NAMALWA (cell line): ENCODE measurements at regions not wholly inside any gene's neighbourhood (a gene's known extent, or its start where the extent isn't known, plus 50 kb on each side); places are given as distances from the start of the nearest gene placed in this dataset.
"Not testable (repeated sequence)": the region's sequence is repeated elsewhere in the genome, so short reads cannot be mapped to it uniquely, and the experiment has no call there.

Experiments
- DNase-seq: peaks from one replicate; pipeline ENCODE4 v3.0.0-alpha.2; 2015; ENCODE audit warnings: low spot score

DNA sequence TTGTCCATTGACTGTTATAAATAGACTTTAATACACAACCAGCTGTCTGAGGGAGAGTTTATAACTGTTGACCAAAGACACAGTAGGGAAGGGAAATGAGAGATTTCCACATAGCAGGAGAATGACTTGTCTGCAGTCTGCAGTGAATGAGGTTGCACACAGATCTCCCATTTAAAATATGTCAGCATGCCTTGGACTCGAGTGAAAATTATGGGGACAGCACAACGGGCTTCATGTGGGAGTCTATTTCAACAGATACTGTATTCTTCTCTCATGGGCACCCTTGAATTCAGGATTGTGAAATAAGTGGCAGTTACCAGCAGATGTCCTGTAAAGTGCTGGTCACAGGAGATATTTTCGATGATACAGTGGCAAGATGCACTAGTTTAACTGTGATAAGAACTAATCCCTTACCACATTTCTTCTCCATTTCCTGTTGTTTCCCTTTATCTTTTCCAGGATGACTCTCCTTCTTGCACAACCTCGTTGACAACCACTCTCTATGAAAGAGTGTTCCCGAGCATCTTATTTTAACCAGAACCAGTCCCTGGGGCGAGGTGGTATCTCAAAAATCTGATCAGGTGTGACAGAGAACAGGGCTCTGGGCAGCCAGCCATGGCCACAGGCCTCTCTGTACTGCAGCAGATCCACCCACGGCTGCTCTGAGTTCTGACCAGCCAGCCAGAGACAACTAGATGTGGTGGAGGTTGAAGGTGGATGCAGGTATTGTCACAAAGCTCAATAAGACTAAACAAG is 51.5 kb upstream of the MAP3K1 start:
- DNase-seq: no peak

DNA sequence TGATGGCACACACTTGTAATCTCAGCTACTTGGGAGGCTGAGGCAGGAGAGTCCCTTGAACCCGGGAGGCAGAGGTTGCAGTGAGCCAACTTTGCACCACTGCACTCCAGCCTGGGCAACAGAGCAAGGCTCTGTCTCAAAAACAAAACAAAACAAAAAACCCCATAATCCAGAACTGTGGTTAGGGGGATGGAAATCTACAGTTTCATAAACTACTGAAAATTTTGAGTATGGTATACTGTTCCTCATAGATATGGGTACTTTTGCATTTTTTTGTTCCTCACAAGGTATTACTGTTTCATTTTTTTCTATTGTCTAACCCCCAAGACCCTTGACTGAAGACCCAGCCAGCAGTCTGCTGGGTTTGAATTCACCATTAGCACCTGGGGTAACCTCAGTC is 52.2 kb upstream of the MAP3K1 start:
- DNase-seq: no peak

DNA sequence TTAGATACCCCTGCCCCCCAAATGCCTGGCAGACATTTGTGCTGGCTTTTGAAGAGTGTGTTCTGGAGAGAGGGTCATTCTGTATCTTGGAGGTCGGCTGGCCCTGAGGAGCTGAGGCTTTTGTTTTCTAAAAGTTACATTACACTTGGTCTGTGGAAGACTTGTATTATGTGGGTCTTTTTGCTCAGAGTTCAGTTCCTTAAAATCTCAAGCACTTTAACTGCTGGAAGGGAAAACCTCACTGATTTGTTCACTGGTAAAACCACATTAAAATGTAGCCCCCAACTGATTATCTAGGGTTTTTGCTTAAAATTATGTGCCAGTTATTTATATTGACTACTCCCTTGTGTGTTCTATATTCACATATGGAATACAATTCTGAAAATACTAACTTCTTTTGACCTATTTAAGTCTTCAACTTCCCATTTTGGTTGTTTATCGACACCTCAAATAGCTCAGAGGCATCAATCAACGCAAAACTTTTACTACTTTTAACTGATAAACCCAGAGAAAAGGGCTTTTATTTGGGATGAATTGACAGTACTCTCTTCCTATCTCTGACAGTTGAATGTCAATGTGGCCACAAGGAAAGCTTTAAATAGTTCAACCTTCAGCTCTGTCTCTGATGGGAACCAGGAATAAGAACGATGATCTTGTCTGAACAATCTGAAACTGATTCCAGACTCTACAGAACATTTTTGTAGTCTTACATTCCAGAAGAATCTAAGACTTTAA is 54.0 kb upstream of the MAP3K1 start:
- no peak for DNase-seq

DNA sequence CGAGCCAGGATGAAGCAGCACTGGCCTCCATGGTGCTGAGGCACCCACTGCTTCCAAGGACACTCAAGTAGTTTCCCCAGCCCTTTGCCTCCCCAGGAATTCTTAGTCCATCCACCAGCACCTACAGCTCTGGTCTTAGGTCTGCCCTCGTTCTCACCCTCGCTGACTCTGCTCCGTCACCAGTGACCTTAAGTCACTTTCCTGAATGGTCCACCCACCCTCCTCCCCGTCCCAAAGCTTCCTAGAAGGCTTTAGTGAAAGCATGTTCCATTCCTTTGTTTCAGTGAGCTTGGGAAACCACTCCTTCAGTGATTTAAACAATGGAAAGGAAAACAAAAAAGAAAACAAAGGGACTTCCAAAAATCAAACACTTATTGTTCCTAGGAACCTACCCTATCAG is 54.6 kb upstream of the MAP3K1 start:
- DNase-seq: no peak

DNA sequence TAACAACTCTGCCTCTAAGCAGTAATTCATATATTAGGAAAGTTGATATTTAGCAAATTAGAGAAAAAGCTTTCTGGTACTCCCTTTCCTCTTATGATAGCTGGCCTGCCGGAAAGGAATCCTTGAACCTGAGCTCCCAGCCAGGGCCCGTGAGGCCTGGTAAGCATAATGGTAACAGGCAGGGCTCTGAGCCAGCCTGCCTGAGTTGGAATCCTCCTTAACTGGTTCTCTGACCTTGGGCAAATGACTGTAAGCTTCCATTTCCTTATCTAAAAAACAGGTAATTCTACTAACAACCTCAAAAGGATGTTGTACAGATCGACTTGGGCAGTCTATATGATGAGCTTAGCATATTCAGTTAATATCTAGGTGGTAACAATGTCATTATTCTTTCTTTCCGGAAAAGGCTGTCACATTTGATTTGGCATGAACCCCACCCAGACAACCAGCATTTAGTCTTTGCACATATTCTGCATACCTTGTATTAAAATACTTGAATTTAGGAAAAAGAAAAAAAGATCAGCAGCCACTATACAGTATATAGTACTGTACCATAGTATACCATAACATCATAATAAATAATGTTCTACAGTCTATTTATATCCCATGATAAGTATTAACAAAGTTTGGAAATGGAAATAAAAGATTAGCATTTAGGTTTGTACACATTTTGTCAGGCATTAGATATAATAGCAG is 55.7 kb upstream of the MAP3K1 start:
- DNase-seq: no peak

DNA sequence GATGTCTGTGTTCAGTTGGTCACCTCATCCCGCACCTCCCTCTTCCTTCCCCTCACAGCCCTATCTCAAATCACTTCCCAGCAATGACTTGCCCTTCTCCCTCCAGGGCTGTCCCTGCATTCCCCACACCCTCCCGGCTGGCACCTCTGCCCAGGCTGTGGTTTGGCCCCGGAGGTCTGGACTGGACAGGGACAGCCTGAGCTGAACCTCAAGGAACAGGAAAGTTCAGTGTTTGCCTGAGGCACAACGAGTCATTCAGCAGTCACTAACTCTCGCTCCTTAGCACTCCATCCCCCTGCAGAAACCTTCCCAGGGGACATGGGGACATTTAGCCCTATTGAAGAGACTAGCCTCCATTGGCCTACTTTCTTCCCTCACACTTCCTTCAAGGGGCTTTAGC is 58.3 kb upstream of the MAP3K1 start:
- DNase-seq: no peak

DNA sequence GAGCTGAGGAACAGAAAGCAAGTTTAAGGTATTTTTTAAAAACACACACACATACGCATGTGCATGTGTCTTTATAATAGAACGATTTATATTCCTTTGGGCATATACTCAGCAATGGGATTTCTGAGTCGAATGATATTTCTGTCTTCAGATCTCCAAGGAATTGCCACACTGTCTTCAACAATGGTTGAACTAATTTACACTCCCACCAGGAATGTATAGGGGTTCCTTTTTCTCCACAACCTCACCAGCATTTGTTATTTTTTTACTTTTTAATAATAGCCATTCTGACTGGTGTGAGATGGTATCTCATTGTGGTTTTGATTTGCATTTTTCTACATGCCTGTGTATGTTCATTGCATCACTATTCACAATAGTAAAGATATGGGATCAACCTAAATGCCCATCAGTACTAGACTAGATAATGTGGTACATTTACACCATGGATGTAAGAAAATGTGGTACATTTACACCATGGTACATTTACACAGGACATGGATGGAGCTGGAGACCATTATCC is 60.3 kb upstream of the MAP3K1 start:
- DNase-seq: no peak

DNA sequence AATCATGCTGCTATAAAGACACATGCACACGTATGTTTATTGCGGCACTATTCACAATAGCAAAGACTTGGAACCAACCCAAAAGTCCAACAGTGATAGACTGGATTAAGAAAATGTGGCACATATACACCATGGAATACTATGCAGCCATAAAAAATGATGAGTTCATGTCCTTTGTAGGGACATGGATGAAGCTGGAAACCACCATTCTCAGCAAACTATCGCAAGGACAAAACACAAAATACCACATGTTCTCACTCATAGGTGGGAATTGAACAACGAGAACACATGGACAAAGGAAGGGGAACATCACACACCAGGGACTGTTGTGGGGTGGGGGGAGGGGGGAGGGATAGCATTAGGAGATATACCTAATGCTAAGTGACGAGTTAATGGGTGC is 61.8 kb upstream of the MAP3K1 start:
- DNase-seq: not testable (repeated sequence)

DNA sequence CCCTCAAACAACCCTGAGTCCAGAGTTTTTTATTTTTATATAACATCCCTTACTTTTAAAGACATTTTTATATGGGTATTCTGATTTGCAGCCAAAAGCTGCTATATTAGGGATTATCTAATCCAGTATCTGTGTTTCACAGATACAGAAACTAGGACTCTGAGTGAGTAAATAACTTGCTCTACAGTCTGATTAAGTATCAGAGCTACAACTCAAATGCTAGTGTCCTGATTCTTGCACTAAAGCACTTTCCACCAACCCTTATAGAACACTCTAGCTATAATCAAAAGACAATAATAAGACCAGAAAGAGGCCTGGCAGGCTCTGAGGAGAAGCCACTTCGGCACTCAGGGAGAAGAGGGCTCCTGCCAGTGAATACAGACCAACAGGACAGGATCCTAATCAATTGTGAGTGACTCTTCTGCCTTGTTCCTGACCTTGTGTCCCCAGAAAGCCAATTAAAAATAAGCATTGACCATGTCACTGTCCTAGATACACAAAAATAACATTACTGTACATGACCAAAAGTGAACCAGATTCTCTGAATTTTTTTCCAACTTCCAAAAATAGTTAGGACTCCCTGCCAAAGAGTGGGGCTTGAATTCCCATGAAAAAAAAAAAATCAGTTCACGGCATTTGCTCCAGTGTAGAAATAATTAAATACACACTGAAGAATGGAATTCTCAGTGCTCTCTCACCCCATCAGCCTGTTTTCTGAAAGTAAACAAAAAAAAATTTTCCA is 63.6 kb upstream of the MAP3K1 start:
- DNase-seq: no peak

DNA sequence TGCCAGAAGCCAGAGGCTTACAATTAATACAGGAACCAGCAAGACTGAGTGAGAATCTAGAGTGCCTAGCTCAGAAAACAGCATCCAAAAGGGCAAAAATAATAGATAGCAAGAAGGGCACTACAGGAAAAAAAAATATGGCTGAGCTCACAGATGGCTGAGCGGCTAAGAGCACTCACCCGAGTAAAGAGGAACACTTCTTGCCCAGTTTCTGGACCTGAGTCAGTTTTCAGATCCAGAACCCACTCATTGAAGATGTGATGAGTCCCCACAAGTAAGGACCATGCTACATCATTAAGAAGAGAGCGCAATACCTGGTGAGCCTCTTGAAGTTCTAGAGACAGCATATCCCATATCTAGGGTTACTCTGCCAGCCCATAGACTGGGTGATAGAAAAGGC is 65.5 kb upstream of the MAP3K1 start:
- no peak for DNase-seq

DNA sequence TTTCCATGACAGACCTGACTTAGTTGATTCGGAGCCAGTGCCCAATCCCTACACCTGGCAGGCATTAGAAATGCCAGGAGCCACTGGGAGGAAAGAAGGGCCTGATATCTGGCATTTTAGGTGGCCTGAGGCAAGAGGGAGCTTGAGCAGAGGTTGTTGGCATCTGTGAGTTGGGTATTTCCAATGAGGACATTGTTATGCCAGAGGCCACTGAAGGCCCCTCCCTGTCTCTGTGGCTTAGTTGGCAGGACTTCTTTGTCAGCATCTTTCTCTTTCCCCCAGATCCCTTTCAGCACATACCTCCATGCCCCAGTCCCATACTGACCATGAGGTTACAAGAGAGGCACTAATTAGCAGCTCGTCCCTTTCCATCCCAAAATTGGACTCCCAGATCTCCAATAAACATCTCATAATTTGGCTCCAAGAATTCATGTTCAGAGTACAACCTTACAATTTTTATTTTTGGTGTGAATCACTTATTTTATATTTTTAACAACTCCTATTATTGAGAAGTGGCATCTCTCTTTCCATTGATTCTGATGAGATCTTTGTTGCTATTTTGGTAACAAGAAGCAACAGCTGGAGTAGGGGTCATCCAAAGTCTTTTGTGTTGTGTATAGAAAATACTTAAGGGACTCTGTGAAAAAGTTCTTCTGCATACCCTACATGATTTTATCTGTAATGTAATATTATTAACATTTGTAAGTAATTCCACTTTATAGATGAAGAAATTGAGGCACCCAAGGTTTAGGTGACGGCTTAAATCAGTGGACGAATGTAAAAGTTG is 68.6 kb upstream of the MAP3K1 start:
- no peak for DNase-seq

DNA sequence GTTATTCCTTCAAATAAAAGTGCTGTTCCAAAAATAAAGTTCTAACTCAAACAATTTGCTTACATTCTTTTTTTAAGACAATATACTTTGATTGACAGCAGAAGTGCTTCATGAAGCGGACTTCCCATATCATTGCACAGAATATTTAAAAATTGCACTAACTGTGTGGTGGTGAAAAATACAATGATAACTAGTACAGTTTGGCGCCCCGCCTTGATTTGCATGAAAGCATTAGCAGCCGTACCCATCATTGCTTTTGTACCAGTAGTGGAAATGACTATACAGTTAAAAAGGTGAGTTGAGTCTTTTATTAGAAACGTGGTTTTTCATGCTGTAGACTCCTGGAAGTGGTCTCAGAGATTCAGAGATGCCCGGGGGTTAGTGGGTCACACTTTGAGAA is 69.5 kb upstream of the MAP3K1 start:
- DNase-seq: no peak

DNA sequence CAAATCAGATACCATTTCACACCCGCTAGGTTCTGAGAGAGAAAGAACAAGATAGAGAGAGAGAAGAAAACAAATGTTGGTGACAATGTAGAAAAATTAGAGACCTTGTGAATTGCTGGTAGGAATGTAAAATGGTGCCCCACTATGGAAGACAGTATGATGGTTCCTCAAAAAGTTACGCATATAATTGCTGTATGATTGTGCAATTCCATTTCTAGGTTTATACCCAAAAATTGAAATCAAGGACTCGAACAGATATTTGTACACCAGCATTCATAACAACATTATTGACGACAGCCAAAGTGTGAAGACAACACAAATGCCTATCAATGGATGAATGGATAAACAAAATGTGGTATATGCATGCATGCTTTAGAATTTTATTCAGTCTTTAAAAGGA is 74.5 kb upstream of the MAP3K1 start:
- no peak for DNase-seq

DNA sequence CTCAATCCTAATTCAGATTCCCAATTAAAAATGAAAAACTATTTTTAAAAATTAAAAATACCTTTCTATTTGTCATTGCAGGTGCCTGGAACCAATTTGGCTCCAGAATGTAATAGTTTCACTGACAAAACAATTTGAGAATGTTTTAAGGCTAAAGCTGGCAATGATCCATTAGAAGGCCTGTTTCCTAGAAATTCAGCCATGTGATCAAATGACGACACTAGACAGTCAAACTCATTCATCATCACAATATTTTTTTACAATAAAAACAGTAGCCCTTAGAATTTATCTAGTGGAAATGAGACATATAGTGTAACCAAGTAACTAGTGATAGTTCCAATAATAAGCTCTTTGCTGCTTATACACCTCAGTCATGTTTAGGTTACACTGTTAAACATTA is 75.4 kb upstream of the MAP3K1 start:
- DNase-seq: no peak

DNA sequence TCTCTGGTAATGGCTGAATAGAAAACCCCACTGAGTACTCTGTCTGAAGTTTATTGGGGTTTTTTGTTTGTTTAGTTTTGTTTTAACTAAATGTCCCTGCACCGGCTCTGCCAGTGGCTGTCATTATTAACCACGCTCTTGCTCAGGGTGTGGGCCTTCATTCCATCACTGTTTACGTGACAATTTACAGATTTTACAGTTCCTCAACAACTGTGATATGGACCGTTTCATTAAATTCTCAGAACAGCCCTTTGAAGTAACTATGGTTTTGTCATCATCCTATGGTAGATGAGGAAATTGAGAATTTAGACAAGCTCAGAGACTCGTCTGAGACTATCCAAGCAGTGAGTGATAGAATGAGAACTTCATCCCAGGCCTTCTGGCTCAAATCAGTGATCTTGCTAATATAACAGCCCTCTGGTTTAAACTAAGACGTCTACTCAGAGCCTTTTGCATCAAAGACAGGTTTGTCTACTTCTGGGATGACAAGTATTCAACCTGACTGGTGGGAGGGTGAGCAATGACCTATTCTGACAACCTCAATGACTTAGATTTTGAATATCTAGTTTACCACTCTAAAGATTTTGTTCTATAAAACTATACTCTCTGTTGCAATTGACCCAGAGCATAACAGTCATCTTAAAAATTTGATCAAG is 77.3 kb upstream of the MAP3K1 start:
- DNase-seq: no peak

DNA sequence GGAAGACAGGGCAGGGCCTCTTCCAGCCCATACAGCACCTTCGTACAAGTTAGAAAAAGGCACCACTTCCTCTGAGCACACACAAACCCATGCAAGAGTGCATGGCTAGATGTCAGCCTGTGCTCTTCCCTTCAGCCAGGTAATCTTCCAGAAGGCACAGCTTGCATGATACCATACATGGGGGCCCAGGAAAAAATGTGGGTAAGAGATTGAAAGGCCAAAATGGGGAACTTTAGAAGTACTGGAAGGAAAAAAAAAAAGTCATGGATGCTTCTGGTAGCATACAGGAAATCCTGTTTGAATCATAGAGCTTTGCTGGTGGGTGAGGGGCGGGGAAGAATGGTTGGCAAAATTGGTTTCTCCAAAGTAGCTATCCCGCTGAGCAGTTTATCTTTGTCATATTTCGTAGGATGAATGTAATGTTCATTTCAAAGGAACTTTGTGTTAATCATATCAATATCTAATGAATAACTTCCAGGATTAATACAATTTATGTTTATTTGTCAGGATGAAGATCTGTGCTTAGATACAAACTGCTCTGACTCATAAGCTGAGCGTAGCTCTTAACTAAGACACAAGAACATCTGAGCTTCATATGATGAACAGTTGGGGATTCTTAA is 78.2 kb upstream of the MAP3K1 start:
- no peak for DNase-seq

DNA sequence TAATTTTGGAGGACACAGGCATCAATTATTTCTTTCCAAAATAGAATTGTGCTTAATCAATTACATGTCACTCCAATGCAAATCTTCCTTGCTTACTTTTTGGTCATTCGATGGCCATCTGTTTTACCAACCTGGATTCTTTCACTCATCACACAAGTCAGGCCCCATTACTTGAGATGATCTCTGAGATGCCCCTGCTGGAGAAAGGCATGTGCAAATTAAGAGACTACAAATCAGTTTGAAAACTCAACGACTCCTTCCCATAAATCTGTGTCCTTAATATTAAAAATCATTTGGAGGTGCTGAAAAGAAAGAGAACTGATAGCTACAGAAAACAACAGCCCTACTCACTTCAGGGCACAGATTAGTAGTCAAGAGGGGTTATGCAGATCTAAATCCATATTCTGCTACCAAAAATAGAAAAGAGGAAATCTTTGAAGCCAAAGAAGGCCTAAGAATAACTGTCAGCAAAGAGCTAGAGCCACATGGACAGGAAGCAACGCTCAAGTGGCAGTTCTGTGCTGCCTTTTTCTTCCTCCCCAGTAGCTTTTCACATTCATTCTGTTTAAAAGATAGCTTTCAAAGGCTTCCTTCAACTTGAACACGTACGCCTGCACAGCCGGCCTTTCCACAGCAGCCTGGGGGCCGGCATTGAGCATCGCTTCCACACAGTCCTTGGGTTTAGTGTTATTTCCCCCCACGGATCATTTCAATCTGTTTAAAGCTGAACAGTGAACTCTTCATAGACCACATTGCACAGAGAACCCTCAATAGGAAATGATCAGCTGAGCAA is 79.3 kb upstream of the MAP3K1 start:
- peak; percentile 53 for DNase-seq

DNA sequence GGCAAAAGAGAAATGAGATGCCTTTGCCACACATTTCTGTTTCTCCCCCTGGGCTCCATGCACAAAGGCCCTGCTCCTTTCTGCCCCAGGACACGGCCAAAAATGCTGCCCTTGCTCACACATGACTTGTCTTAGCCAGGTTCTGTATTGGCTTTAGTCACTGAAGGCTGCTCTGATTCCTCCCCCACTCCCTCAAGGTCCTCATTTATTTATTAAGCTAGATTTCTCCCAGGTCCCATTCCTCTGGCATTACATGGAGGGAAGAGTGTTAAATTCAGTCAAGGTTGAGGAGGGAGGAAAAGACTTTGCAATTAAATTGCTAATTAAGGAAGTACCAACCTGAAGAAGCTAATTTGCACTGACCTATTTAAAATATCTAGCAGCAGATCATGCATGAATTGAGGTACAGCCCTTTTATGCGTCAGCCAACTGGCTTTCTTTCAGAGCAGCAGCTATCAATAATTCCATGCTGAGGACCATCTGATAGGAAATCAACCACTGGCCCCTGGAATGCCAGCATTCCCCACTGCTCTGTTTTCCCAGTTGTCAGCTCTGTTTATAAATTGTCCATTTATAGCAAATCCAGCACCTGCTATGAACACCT is 81.2 kb upstream of the MAP3K1 start:
- peak; percentile 13 for DNase-seq

DNA sequence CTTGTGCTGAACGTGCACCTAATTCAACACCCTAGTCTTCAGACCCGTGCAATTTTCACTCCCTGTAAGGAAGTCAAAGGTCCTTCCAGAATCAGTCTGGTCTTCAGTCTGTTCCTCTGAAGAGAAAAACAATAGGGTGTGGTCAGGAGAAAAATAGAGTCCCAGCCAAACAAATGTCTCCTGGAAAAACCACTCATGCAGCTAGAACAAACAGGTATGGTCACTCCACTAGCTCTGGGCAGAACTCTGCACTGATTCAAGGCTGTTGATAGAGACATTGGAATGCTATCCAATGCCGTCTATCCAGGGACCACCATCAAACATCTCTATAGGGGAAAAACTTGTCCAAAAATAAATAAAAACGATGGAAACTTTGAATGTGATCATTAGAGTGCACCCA is 81.8 kb upstream of the MAP3K1 start:
- no peak for DNase-seq
